ENCODE measurements at regions not wholly inside any gene's neighbourhood (a gene's known extent, or its start where the extent isn't known, plus 50 kb on each side); places are given as distances from the start of the nearest gene placed in this dataset.

DNA sequence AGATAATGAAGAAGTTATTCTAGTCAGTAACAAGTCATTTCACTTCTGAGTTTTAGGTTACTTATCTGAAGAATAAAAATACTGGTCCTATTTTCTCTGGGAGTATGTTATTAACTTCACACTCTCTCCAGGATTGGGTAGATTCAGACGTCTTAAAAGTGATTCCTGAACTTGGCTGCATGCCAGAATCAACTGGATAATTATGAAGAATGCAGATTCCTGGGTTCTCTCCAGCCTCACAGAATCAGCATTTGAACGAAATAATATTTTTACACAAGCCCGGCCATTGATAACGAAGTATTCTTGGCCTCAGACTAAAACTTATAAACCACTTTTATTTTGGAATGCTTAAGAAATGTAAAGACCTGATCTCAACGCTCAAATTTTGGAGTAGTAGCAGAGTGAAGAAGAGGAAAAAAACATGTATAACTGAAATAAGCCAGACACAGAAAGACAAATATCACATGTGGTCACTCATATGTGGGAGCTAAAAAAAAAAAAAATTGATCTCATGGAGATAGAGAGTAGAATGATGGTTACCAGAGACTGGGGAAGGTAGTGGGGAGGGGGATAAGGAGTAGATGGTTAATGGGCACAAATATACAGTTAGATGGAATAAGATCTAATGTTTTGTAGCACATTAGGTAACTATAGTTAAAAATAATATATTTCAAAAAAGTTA is 507.3 kb downstream of the ISL1 start:
- DNase-seq (ENCODE audit: low read depth, low spot score) (no peak), ATAC-seq (no peak), FAIRE-seq (no peak)
- no peak overlapping the region for H3K27ac ChIP-seq (ENCODE audit: control insufficient read depth, insufficient read depth)
- H3K4me2 ChIP-seq (ENCODE audit: control insufficient read depth, insufficient read depth) = no peak overlapping the region
- ChIA-PET POLR2A (no interaction called here), CTCF (interaction anchor here (1.4 kb wide), 1 partner anchor 28 kb away, joined by 3 read pairs; no protein-coding TSS in a partner anchor), RAD21 (ENCODE audit: unreplicated experiment) (no interaction called here), SMC1A (ENCODE audit: uncharacterized antibody, unreplicated experiment) (no interaction called here)
- no peak overlapping the region for H3K4me3 ChIP-seq
- no peak overlapping the region for H2AFZ ChIP-seq (ENCODE audit: control insufficient read depth, low read depth, low read length)
- H3K36me3 ChIP-seq (ENCODE audit: control insufficient read depth in 2 of 2, insufficient read depth in 2 of 2, low read length in 1 of 2) = no peaks in the 10 kb centered on the region
- H3K9ac ChIP-seq (ENCODE audit: control insufficient read depth, insufficient read depth, low read length) = no peak overlapping the region
- WGBS (ENCODE audit: insufficient coverage, insufficient replicate concordance, low lambda C conversion rate, missing lambda C conversion rate) = 20% methylated on average over 5 of the region's 5 CpGs
- no peaks in the 10 kb centered on the region for H3K9me3 ChIP-seq (replicated peaks; ENCODE audit: control insufficient read depth, insufficient read depth, low read length)
- intact Hi-C loops (cut with micrococcal nuclease; ENCODE audit: unreplicated experiment) = no loop called here
- BruUV-seq (replicated peaks) = no TSS peak
- in situ Hi-C loops (cut with MboI) = no loop called here
- no peaks in the 10 kb centered on the region for H3K27me3 ChIP-seq (replicated peaks in 1 of 2; ENCODE audit: control insufficient read depth in 2 of 2, insufficient read depth in 2 of 2, low read length in 1 of 2)
- H4K20me1 ChIP-seq (ENCODE audit: control insufficient read depth, insufficient read depth) = no peaks in the 10 kb centered on the region
- H3K79me2 ChIP-seq (ENCODE audit: control insufficient read depth, insufficient read depth, low read length) = no peaks in the 10 kb centered on the region
- H3K4me1 ChIP-seq (ENCODE audit: control insufficient read depth, insufficient read depth, low read length) = no peaks in the 10 kb centered on the region
- no peak for TF ChIP-seq PAX5 (IDR thresholded peaks at IDR 0.05; ENCODE audit: borderline replicate concordance, low read depth, low read length)
- TF ChIP-seq ZNF217 (IDR thresholded peaks at IDR 0.05) = no peak
- TF ChIP-seq RFX5 (IDR thresholded peaks at IDR 0.05; ENCODE audit: low read depth, low read length) = no peak
- TF ChIP-seq NFXL1 (IDR thresholded peaks at IDR 0.05; ENCODE audit: borderline replicate concordance) = no peak
- no peak for TF ChIP-seq CBX5 (IDR thresholded peaks at IDR 0.05; ENCODE audit: low read depth)
- no peak for TF ChIP-seq FOXM1 (IDR thresholded peaks at IDR 0.05; ENCODE audit: low read depth, low read length)
- TF ChIP-seq, protein P1, sequence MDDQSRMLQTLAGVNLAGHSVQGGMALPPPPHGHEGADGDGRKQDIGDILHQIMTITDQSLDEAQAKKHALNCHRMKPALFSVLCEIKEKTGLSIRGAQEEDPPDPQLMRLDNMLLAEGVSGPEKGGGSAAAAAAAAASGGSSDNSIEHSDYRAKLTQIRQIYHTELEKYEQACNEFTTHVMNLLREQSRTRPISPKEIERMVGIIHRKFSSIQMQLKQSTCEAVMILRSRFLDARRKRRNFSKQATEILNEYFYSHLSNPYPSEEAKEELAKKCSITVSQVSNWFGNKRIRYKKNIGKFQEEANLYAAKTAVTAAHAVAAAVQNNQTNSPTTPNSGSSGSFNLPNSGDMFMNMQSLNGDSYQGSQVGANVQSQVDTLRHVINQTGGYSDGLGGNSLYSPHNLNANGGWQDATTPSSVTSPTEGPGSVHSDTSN (IDR thresholded peaks at IDR 0.05; ENCODE audit: insufficient replicate concordance, low read depth, low read length) = no peak
- no peak for TF ChIP-seq IKZF1 (conservative IDR thresholded peaks at IDR 0.05)
- no peak for TF ChIP-seq SMAD1 (IDR thresholded peaks at IDR 0.05; ENCODE audit: low read depth, partially characterized antibody)
- no peak for TF ChIP-seq HCFC1 (IDR thresholded peaks at IDR 0.05; ENCODE audit: low read length)
- TF ChIP-seq CREB1 (IDR thresholded peaks at IDR 0.05; ENCODE audit: low read depth) = no peak

All from GM12878 (cell line).